ENCODE measurements at regions not wholly inside any gene's neighbourhood (a gene's known extent, or its start where the extent isn't known, plus 50 kb on each side); places are given as distances from the start of the nearest gene placed in this dataset.

DNA sequence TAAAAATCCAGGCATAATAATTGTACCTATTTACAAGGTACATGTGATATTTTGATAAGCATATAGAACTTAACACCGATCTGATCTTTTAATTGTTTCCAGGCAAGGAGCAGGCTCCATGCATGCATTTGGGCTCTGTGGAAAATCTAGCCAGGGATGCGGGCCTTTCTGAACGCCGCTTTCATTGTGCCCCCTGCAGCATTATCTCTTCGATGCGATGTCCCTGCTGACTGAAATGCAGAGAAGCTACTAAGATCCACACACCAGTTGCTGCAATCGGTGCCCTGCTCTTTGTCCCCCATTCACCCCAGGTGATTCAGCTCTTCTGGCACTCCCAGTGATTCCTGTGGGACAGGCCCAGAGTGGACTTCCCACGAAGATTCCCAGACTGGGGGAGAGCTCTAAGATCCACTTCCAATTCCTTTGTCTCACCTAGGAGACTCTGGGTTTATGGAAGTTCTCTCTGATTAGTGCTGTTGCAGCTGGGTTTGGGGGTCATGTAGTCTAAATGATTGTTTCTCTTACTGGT, 254.3 kb upstream of the AGA start:
- no peak for DNase-seq (ENCODE audit: low read depth in 2 of 2)

DNA sequence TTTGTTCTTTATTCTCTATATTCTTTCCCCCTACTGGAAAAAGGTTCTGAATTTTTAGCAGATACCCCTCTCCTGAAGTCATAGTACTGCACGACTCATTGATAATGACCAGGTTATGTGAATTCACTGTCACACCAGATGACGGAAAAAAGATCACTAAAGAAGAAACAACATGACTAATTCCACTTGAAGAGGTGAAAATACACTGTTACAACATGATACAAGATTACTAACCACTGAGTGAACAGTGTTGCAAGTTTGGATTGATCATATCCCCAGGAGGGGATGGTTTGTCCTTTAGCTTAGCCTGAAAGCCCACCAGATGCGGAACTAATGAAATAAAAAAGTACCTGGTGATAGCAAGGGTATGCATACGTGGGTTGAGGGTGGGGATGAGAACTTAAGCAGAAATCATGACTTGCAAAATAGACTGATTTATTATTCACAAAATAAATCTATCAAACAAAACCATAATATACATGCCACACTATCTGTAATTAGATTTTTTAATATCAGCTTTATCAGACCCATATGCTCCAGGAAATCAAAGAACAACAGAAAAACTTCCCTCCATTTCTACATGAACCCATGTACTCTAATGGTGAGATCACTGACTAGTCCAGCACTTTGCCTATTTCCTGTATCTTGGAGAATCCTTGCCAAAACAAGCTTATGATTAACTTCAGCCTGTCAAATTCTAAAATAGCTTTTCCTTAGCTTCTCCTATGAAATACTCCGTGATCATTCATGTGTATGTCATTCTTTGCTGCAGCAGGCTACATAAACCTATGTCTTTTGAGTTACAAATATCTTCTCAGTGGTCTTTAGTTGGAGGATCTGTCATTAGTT, 257.4 kb upstream of the AGA start:
- peak; percentile 33 to 40 for DNase-seq (ENCODE audit: low read depth in 2 of 2)

DNA sequence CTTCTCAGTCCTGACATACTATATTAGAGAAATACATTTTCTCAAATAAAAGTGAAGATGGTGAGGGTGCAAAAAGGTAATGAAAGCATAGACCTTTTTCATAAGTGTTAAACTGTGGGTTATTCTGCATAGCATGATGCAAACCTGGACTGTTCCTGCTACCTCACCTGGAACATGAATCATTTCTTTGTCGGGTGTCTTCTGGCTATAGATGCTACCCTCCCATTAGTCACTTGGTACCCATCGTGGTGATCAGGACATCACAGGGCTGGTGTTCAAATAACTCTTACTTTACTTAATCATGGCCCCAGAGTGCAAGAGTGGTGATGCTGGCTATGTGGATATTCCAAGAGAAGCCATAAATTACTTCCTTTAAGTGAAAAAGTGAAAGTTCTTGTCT, 264.7 kb upstream of the AGA start:
- DNase-seq (ENCODE audit: low read depth in 2 of 2), result no peak

DNA sequence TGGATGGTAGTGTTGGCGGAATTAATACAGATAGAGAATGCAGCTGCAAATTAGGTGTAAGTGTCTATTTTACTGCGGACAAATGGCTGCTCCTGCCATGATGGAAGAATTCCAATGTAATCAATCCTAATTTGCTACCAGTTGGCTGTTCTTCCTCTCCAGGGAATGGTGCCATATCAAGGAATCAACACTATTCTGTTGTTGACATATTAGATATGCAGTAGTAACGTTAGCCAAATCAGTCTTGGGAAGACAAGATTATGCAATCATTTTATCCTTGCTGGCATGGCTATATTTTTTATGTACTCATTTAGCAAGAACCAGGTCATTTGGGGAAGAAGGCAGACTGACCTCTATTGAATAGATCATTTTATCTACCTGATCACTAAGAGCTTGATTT, 271.2 kb upstream of the AGA start:
- no peak for DNase-seq (ENCODE audit: low read depth in 2 of 2)

DNA sequence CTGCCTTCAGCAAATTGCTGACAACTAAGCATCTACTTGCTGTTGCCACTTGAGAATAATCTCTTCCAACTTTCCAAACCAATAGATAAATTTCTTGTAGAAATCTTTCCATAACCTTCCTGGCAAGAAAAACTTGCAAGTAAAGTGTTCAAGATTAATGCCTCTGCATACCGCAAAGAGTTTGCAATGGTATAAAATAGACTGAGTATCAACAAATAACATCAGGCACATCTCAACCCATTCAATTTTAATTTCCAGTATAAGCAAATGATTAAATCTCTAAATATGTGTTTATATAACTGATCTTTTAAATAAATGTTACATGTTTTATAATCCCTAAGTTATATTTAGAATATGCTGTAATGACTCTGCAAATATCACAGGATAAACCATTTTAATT, 275.2 kb upstream of the AGA start:
- no peak for DNase-seq (ENCODE audit: low read depth in 2 of 2)

DNA sequence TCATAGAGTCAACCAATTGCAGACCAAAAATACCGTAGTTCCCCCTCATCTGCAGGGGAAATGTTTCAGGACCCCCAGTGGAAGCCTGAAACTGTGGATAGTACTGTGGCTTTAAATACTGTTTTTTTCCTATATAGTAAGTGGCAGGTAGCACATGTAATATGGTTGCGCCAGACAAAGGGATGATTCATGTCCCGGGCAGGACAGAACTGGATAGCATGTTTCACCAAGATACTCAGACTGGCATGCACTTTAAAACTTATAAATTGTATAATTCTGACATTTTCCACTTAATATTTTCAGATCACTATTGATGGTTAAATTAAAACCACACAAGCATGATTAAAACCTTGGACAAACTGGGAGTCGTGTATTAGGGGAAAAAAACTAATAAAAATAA, 276.3 kb upstream of the AGA start:
- no peak for DNase-seq (ENCODE audit: low read depth in 2 of 2)

DNA sequence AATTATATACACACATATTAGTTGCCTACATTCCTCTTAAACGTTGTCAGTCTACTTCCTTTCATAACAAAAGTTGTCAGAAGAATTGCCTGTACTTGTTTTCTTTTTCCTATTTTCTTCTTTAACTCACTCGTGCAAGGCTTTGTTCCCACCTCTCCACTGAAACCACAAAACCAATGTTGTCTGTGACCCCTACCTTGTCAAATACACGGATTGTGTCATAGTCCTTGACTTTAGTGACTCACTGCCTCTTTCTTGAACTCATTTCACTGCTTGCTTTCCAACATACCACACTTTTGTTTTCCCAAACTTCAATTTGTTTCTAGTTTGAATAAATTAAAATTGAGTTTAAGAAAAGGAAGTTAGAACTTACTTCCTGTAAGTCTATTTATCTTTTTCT, 283.9 kb upstream of the AGA start:
- DNase-seq (ENCODE audit: low read depth in 2 of 2), result no peak

DNA sequence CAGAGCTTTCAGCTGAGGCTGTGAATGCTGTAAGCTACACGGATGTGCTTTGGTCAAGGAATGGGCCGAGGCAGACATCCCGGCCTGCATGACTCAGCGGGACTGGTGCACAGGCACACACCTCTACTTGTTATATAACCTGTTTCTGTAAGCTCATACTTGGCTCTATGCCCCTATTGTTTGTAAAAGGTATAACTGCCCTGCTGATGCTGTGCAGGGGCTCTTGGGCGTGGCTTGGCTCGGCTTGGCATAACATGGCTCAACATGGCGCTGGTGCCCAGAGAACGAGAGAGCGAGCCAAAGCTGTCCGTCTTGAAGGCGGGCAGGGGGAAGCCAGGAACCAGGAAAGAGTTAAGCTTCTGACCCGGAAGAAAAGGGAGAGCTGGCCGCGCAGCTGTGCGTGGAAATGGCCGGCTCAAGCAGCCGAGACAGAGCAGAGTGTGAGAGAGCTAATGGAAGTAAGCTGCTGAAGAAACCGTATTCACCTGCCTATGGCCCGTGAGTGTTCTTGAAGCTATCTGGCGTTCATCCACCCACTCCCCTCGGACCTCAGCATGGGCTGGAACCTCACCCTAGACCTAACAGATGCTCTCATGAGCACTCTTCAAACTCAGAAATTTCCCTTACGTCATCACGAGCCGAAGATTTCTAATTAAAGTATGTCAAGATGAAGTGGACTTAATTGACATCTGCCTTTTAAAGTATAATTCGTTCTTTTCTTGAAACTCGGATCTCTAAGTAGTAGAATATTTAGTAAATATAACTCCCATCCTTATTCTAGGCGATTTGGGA, 286.3 kb upstream of the AGA start:
- no peak for DNase-seq (ENCODE audit: low read depth in 2 of 2)

DNA sequence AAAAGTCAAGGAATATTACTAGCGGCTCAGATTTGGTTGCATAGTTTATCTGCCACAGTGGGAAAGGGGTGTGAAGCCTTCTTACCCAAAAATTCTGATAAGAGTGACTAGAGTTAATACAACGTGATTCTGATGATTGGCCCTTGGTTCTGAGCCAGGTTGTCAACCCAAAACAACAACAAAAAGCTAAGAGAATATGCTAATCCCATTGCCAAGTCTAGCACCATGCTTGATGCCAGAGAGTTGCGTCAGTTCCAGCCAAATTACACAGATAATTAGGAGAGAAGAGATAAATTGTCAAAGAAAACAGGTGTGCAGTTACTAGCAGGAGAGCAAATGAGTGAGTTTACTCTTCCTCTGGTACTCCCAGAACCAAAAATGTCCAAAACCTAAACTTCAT, 287.4 kb upstream of the AGA start:
- no peak for DNase-seq (ENCODE audit: low read depth in 2 of 2)

DNA sequence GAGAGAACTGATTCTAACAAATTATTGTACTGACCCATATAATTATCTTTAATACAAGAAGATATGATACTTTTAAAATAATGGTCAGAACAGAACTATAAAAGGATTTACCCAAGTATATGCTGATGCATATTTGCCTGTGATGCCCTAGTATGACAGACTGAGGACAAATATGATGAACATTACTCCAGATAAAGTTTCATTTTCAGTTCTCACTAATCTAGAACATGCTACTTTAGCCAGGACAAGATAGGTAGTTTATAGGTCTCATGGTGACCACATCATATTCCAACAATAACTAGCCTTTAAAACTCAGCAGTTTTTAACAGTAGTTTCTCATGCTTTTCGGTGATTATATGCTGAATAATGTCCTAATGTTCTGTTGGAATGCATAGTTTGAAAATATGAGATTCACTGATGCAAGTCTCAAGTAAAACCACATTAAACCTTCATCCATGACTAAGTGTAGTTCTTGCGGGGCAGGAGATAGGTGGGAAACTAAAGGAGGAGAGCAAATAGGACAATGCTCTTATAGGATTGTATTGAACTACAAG, 295.2 kb upstream of the AGA start:
- peak; percentile 9 to 10 for DNase-seq (ENCODE audit: low read depth in 2 of 2)

DNA sequence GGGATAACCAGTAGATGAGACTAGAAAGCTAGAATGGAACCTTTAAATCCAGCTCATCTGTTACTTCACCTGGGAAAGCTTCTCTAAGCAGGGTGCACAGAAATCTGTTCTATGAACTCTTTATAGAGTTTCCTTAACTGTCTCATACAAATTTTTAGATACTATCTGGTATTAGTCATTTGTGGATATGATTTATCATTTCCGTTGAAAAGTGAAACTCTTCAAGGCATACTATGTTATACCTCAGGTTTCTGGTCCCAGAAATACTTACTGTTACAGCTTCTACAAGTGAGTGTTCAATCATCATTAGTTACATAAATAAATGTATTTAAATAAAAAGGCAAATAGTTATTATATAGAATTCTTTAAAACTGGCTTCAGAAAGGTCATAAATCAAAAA, 298.3 kb upstream of the AGA start:
- DNase-seq (ENCODE audit: low read depth in 2 of 2), result no peak

DNA sequence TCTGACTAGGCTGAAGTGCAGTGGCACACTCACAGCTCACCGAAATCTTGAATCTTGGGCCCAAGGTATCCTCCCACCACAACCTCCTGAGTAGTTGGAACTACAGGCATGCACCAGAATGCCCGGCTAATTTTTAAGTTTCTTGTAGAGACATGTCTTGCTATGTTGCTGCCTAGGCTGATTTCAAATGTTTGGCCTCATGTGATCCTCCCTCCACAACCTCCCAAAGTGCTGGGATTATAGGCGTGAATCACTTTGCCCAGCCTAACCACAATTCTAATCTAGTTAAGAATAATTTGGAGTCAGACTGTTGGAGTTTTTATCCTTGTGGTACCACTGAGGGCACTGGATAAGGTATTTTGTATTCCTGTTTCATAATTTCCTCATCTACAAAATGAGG, 317.5 kb upstream of the AGA start:
- no peak for DNase-seq (ENCODE audit: low read depth in 2 of 2)

DNA sequence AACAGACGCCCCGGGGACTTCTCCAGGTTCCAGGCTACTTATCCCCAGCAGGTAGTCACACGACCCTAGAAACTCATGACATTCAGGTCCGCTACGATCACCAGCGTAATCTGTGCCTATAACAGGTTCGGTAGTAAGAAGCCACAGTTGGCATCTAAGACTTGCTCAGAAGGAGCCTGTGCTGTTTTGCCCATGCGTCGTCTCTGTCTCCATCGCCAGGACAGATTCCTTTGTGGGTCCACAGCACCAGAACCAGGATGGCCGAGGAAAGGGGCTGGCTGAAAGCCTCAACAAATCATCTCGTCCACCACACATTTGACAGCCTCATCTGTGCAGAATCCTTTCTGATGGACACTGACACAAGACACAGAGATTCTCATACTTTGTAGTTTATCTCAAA, 319.5 kb upstream of the AGA start:
- DNase-seq (ENCODE audit: low read depth in 2 of 2), result no peak

DNA sequence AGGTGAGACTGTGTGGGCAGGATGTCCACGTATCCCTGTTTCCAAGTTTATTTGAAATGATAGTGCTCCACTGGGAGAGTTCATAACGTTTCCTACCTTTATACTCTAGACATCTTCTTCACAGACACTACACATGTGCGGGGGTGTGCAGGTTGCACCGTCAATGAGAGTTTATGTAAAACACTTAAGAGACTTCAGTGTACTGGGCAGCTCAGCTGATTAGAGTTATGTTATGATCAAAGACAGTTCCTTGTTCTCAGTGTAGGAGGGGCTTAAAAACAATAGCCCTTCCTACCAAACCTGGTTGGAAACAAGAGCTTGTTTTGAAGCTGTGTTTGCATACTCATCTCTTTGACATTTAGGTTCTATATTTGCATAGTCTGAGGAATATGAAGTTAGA, 326.9 kb upstream of the AGA start:
- no peak for DNase-seq (ENCODE audit: low read depth in 2 of 2)

DNA sequence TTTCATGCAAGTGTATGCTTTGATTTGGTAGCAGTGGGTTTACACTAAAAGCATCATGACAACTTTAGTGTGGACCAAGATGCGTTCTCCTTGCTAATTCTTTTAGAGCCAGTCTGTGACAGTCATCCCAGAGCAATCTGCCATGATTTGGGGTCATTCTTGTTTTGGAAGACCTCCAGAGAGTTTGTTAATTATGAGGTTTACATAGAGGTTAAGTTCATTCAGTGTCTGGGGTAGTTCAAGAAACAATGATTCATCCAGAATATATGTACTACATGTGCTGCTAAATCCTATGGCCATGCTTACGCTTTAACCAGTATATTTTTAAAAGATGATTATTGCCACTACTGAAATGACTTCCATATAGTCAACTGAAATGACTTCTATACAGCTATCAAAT, 328.5 kb upstream of the AGA start:
- DNase-seq (ENCODE audit: low read depth in 2 of 2), result peak in 1 of 2 experiments; percentile 3

DNA sequence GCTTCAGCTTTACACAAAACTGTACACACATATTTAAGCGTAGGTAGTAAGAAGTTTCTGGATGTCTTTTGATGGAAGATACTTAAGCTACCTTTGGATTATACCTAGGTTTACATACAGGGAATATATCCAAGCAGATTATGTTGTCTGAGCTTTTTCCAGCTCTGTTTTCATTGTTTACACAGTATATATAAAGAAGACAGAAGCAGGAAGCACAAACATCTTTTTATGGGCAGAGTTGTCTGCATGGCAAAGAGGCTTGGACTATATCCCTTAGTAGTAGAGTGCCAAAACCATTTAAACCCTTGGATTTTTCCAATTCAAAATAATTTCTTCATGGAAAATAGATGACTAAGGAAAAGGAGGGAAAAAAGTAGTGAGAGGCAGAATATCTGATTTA, 329.4 kb upstream of the AGA start:
- no peak for DNase-seq (ENCODE audit: low read depth in 2 of 2)

DNA sequence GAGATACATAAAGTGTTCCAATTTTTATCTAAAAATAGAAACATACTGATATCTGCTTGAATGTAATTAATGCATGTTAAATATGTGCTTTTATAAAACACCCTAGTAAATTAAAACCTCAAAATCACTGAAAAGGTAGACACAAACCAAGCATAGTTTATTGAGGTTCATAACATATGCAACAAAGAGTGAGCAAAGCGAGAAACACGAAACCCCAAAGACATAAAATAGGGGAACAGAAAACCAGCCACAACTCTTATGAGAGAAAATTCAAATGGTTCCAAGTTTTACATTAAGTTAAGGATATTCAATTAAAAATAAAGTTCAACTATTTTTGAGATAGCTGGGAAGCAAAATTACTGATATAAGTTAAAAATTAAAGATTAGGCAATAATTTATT, 336.4 kb upstream of the AGA start:
- no peak for DNase-seq (ENCODE audit: low read depth in 2 of 2)

DNA sequence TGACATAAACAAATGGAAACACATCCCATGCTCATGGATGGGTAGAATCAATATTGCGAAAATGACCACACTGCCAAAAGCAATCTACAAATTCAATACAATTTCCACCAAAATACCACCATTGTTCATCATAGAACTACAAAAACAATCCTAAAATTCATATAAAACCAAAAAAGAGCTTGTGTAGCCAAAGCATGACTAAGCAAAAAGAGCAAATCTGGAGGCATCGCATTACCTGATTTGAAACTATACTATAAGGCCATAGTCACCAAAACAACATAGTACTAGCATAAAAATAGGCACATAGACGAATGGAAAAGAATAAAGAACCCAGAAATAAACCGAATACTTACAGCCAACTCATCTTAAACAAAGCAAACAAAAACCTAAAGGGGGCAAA, 342.8 kb upstream of the AGA start:
- DNase-seq (ENCODE audit: low read depth in 2 of 2), result no peak

DNA sequence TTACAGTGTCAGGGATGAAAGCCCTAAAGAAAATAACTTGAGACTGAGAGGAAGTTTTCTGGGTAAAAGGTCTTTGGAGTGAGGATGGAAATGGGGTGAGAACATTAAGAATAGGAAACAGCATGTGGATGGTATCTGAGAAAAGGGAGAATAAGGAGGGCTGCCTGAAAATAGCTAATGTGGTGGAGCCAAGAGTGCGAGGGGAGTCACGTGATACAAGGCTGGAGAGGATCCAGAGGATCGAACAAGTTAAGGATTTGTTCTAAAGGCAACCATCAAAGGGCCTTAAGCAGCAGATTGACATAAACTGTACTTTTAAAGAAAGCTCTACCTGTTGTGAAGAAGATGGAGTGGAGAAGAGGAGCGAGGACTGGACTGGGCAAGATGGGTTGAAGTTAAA, 347.4 kb upstream of the AGA start:
- DNase-seq (ENCODE audit: low read depth in 2 of 2), result no peak

DNA sequence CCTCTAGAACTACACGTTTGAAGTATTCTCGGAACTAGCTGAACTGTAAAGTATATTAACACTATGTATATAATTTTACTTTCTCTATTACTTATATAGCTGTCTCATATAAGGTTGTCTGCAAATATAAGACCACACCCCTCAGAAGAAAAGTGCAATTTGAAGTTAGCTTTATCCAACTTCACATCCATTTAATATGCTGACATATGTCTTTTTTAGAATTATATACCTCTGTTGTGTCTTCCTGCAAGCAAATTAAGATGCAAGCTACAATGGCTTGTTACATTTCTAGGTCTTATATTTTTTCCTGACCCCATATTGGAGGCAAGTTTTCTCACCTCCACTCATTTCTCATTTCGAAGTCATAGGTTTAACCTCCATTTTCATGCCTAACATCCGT, 349.0 kb upstream of the AGA start:
- DNase-seq (ENCODE audit: low read depth in 2 of 2), result no peak

DNA sequence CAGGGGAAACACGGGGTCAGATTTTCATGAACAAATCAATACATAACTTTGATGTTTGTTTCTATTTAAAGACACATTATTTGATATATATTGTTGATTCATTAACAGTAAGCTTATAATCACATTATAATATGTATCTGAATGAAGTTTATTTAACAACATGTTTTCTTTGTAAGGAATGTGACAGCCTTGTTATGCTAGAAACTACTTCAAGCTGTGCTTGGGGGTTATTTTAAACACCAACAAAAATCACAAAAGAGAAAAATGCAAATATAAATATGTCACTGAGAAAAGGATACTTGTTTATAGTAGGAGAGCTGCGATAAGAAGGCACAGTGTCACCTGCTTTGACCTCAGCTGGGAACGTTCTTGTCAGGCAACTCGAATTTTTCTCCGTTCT, 354.6 kb upstream of the AGA start:
- no peak for DNase-seq (ENCODE audit: low read depth in 2 of 2)

DNA sequence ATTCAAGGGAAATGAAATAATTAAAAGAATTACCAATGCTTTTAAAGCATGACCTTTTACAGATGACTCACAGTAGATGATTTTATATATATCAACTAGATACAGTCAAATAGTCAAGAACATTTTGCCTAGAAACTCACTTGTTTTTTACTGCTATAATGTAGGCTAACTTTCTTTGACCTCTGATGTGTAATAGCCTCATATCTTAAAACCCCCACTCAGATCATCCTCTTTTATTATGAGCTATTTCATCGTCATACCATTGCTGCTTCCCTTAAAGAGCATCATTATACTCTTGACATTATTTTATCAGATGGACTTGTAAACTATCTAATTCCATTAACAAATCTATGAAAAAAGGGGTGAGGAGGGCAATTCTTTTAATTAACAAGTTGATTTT, 355.9 kb upstream of the AGA start:
- no peak for DNase-seq (ENCODE audit: low read depth in 2 of 2)

DNA sequence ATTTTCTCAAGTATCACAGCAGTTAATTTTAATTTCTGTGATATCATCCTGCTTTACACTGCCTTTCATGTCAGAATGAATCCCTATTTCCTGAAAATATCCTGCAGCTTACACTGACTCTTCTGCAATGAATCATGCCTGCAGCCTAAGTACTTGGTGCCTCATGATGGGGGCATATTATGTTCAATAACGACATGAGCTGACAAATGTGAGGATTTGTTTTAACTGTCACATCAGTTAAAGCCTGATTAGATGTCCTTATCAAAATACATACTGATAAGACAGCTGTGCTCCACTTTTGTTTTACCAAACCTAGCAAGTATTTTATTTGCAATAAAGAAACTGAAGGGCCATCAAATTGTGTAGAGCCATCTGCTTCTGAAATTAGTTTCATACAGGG, 359.9 kb upstream of the AGA start:
- DNase-seq (ENCODE audit: low read depth in 2 of 2), result no peak
